ENCODE measurements at regions not wholly inside any gene's neighbourhood (a gene's known extent, or its start where the extent isn't known, plus 50 kb on each side); places are given as distances from the start of the nearest gene placed in this dataset.

GRCh38 chr11:44361813-44362212, 51.9 kb upstream of the ALX4 start:
- ChIA-PET CTCF (interaction anchor here (0.6 kb wide), 1 partner anchor 95 kb away, joined by 5 read pairs; no protein-coding TSS in a partner anchor), POLR2A (no interaction called here)
- no peak for DNase-seq (ENCODE audit: low read depth, low spot score)
- BruUV-seq (replicated peaks): no TSS peak
- TF ChIP-seq REST (IDR thresholded peaks at IDR 0.05; ENCODE audit: insufficient read depth in 1 of 2, low read depth in 2 of 2, low read length in 1 of 2) (no peak), TCF7L2 (IDR thresholded peaks at IDR 0.05; ENCODE audit: low read depth, low read length) (no peak), POLR2AphosphoS5 (IDR thresholded peaks at IDR 0.05; ENCODE audit: low read depth, low read length) (no peak), SIN3A (IDR thresholded peaks at IDR 0.05; ENCODE audit: borderline replicate concordance, insufficient read depth, low read depth, low read length) (no peak)
- TF ChIP-seq, protein P1, sequence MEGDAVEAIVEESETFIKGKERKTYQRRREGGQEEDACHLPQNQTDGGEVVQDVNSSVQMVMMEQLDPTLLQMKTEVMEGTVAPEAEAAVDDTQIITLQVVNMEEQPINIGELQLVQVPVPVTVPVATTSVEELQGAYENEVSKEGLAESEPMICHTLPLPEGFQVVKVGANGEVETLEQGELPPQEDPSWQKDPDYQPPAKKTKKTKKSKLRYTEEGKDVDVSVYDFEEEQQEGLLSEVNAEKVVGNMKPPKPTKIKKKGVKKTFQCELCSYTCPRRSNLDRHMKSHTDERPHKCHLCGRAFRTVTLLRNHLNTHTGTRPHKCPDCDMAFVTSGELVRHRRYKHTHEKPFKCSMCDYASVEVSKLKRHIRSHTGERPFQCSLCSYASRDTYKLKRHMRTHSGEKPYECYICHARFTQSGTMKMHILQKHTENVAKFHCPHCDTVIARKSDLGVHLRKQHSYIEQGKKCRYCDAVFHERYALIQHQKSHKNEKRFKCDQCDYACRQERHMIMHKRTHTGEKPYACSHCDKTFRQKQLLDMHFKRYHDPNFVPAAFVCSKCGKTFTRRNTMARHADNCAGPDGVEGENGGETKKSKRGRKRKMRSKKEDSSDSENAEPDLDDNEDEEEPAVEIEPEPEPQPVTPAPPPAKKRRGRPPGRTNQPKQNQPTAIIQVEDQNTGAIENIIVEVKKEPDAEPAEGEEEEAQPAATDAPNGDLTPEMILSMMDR (IDR thresholded peaks at IDR 0.05): no peak
- intact Hi-C loops (cut with micrococcal nuclease; ENCODE audit: unreplicated experiment): no loop called here
- peaks cover 27% of the 10 kb centered on the region for H3K27me3 ChIP-seq (ENCODE audit: control insufficient read depth, insufficient read depth, low read length)
- ATAC-seq: no peak
- no peaks in the 10 kb centered on the region for H3K4me1 ChIP-seq (ENCODE audit: control insufficient read depth, insufficient read depth, low read length)
- H3K36me3 ChIP-seq (ENCODE audit: control insufficient read depth, insufficient read depth, low read length): no peaks in the 10 kb centered on the region
- H3K27ac ChIP-seq (ENCODE audit: low read length): no peak overlapping the region
- no peak overlapping the region for H3K4me3 ChIP-seq (ENCODE audit: low read depth in 2 of 2, low read length in 2 of 2)
- H3K9me3 ChIP-seq (ENCODE audit: control insufficient read depth, insufficient read depth, low read depth, low read length): no peaks in the 10 kb centered on the region
- in situ Hi-C loops (cut with HindIII; ENCODE audit: low pct_unique_long_range_greater_than_20kb, low sequenced_read_pairs): no loop called here

DNA sequence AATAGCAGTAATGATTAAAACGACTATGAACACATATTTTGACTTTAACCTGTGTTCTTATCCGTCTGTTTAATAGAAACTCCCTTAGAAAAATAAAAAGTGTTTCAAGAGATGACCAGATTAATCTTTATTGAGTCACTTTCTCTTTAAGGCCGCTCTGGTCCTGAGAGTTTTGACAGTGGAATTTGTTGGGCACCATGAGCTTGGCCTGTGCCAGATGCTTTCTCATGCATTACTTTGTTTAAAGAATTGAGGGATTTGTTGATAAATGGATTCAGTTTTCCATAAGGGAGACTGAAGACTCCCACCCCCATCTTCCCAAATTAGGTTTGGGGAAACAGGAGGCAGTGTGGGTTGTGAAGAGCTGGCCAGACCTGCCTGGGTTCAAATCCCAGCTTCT, 53.2 kb upstream of the ALX4 start:
- POLR2A ChIA-PET: no interaction called here
- no peaks in the 10 kb centered on the region for H3K4me1 ChIP-seq (ENCODE audit: control insufficient read depth, insufficient read depth, low read length)
- BruUV-seq (replicated peaks): no TSS peak
- intact Hi-C loops (cut with micrococcal nuclease; ENCODE audit: unreplicated experiment) (no loop called here), in situ Hi-C loops (cut with HindIII; ENCODE audit: low pct_unique_long_range_greater_than_20kb, low sequenced_read_pairs) (no loop called here)
- H3K36me3 ChIP-seq (ENCODE audit: control insufficient read depth, insufficient read depth, low read length): no peaks in the 10 kb centered on the region
- H3K9me3 ChIP-seq (ENCODE audit: control insufficient read depth, insufficient read depth, low read depth, low read length): no peaks in the 10 kb centered on the region
- TF ChIP-seq SIN3A (IDR thresholded peaks at IDR 0.05; ENCODE audit: borderline replicate concordance, insufficient read depth, low read depth, low read length): no peak
- no peak for TF ChIP-seq REST (IDR thresholded peaks at IDR 0.05; ENCODE audit: insufficient read depth in 1 of 2, low read depth in 2 of 2, low read length in 1 of 2)
- TF ChIP-seq TCF7L2 (IDR thresholded peaks at IDR 0.05; ENCODE audit: low read depth, low read length): no peak
- no peak for TF ChIP-seq POLR2AphosphoS5 (IDR thresholded peaks at IDR 0.05; ENCODE audit: low read depth, low read length)
- TF ChIP-seq, protein P1 (IDR thresholded peaks at IDR 0.05): no peak
- DNase-seq (ENCODE audit: low read depth, low spot score): no peak
- H3K27me3 ChIP-seq (ENCODE audit: control insufficient read depth, insufficient read depth, low read length): peaks cover 24% of the 10 kb centered on the region
- no peak overlapping the region for H3K4me3 ChIP-seq (ENCODE audit: low read depth in 2 of 2, low read length in 2 of 2)
- CTCF ChIA-PET: no interaction called here
- no peak overlapping the region for H3K27ac ChIP-seq (ENCODE audit: low read length)
- no peak for ATAC-seq

Data from Panc1 (cell line).